ENCODE measurements at regions not wholly inside any gene's neighbourhood (a gene's known extent, or its start where the extent isn't known, plus 50 kb on each side); places are given as distances from the start of the nearest gene placed in this dataset.
A peak's percentile ranks its signal among the peaks of the same experiment; 100 is the strongest.
"Not testable (repeated sequence)": the region's sequence is repeated elsewhere in the genome, so short reads cannot be mapped to it uniquely, and the experiment has no call there.

DNA sequence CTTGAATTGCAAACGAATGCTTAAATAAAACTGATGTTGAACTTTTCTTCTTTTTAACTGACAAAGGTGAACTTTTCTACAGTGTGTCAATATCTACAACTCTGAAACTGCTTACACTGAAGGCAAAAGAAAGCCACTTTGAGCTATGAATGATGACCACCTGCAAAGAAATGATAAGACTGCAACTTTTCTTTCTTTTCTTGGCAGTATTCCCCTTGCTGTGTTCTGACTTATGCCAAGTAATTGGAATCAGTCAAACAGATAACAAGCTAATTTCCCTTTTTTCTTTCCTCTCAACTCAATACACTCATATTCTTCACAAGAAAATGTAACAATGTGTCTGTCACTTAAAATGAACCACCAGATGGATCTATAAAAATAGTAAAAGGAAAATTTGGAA is 588.1 kb upstream of the BRINP3 start:
- DNase-seq: no peak
- in situ Hi-C loops (cut with HindIII; ENCODE audit: low pct_ligation_motif_present, low pct_unique_long_range_greater_than_20kb, low sequenced_read_pairs): no loop called here

- no peak for DNase-seq
- in situ Hi-C loops (cut with HindIII; ENCODE audit: low pct_ligation_motif_present, low pct_unique_long_range_greater_than_20kb, low sequenced_read_pairs): no loop called here
Measured at GRCh38 chr1:191074881-191075280, 597.2 kb upstream of the BRINP3 start.

DNA sequence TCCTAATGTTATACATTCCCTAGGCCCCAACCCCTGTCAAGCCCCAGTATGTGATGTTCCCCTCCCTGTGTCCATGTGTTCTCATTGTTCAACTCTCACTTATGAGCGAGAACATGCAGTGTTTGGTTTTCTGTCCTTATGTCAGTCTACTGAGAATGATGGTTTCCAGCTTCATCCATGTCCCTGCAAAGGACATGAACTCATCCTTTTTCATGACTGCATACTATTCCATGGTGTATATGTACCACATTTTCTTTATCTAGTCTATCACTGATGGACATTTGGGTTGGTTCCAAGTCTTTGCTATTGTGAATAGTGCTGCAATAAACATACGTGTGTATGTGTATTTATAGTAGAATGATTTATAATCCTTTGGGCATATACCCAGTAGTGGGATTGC is 605.4 kb upstream of the BRINP3 start:
- in situ Hi-C loops (cut with HindIII; ENCODE audit: low pct_ligation_motif_present, low pct_unique_long_range_greater_than_20kb, low sequenced_read_pairs); DNase-seq: not testable (repeated sequence)

GRCh38 chr1:191085121-191085520 is 607.5 kb upstream of the BRINP3 start:
- in situ Hi-C loops (cut with HindIII; ENCODE audit: low pct_ligation_motif_present, low pct_unique_long_range_greater_than_20kb, low sequenced_read_pairs): no loop called here

GRCh38 chr1:191086910-191087309 is 609.2 kb upstream of the BRINP3 start:
- in situ Hi-C loops (cut with HindIII; ENCODE audit: low pct_ligation_motif_present, low pct_unique_long_range_greater_than_20kb, low sequenced_read_pairs): no loop called here
- no peak for DNase-seq

More at GRCh38 chr1:191085121-191085520, 607.5 kb upstream of the BRINP3 start:
- no peak for DNase-seq

GRCh38 chr1:191096405-191096804 is 618.7 kb upstream of the BRINP3 start:
- in situ Hi-C loops (cut with HindIII; ENCODE audit: low pct_ligation_motif_present, low pct_unique_long_range_greater_than_20kb, low sequenced_read_pairs): no loop called here
- DNase-seq: no peak

DNA sequence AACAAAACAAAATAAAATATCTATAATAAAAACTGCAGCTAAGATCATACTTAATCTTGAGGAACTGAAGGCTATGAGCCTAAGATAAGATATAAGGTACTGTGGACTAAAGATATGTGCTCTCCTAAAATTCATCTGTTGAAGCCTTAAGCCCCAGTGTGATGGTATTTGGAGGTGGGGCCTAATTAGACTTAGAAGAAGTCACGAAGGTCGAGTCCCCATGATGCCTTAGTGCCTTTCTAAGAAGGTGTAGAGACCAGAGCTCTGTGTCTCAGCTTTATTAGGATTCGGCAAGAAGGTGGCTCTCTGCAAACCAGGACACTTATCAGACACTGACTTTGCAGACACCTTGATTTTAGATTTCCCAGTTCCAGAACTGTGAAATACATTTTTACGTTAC is 622.0 kb upstream of the BRINP3 start:
- DNase-seq: no peak
- in situ Hi-C loops (cut with HindIII; ENCODE audit: low pct_ligation_motif_present, low pct_unique_long_range_greater_than_20kb, low sequenced_read_pairs): no loop called here

DNA sequence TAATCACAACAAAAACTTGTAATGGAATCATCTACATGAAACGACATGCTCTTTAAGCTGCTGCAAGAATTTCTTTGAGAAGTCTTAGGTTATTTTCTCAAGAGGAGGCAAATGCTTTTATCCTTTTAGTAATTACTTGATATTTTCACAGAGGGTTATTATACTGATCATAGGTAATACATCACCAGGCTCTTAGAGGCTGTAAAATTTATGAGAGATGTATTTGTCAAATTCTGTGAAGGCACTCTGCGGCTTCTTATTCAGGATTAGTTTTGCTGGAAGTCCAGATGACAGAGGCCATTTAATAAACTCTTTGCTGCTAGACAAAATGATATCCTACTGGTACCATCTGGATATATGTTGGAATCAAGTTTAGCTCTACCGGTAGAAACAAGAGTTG is 624.3 kb upstream of the BRINP3 start:
- DNase-seq: no peak
- in situ Hi-C loops (cut with HindIII; ENCODE audit: low pct_ligation_motif_present, low pct_unique_long_range_greater_than_20kb, low sequenced_read_pairs): no loop called here

DNA sequence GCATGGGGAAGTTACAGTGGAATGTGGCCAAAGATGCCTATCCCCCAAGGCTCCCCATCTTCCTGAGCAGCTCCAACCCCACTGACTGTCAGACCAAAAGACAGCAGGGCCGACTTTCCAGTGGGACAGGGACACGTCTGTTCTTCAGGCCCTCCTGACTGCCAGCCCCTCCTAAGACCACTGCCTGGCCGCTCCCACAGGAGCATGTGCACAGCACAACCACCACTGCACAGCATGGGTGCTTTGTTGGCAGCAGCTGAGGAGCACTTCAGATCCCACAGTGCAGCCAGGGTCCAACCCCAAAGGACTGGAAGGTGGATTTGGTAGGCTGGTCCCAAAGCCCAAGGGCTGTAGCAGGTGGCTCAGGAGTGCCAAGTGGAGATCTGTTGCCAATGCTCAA is 648.3 kb upstream of the BRINP3 start:
- no peak for DNase-seq
- in situ Hi-C loops (cut with HindIII; ENCODE audit: low pct_ligation_motif_present, low pct_unique_long_range_greater_than_20kb, low sequenced_read_pairs): no loop called here

- DNase-seq: no peak
Measured at GRCh38 chr1:191134796-191135195, 657.1 kb upstream of the BRINP3 start.

GRCh38 chr1:191140038-191140437 is 662.4 kb upstream of the BRINP3 start:
- in situ Hi-C loops (cut with HindIII; ENCODE audit: low pct_ligation_motif_present, low pct_unique_long_range_greater_than_20kb, low sequenced_read_pairs): no loop called here
- DNase-seq: no peak

More at GRCh38 chr1:191134796-191135195, 657.1 kb upstream of the BRINP3 start:
- in situ Hi-C loops (cut with HindIII; ENCODE audit: low pct_ligation_motif_present, low pct_unique_long_range_greater_than_20kb, low sequenced_read_pairs): no loop called here

- in situ Hi-C loops (cut with HindIII; ENCODE audit: low pct_ligation_motif_present, low pct_unique_long_range_greater_than_20kb, low sequenced_read_pairs): no loop called here
- DNase-seq: no peak
Measured at GRCh38 chr1:191142748-191143147, 665.1 kb upstream of the BRINP3 start.

- DNase-seq: no peak
Measured at GRCh38 chr1:191145834-191146233, 668.2 kb upstream of the BRINP3 start.

DNA sequence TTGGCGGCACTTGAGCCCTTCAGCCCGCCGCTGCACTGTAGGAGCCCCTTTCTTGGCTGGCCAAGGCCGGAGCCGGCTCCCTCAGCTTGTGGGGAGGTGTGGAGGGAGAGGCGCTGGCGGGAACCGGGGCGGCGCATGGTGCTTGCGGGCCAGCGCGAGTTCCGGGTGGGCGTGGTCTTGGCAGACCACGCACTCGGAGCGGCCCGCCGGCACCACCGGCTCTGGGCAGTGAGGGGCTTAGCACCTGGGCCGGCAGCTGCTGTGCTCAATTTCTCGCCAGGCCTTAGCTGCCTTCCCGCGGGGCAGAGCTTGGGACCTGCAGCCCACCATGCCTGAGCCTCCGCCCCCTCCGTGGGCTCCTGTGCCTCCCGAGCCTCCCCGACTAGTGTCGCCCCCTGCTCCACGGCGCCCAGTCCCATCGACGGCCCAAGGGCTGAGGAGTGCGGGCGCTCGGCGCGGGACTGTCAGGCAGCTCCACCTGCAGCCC is 673.7 kb upstream of the BRINP3 start:
- in situ Hi-C loops (cut with HindIII; ENCODE audit: low pct_ligation_motif_present, low pct_unique_long_range_greater_than_20kb, low sequenced_read_pairs): no loop called here

More at GRCh38 chr1:191145834-191146233, 668.2 kb upstream of the BRINP3 start:
- in situ Hi-C loops (cut with HindIII; ENCODE audit: low pct_ligation_motif_present, low pct_unique_long_range_greater_than_20kb, low sequenced_read_pairs): no loop called here

GRCh38 chr1:191152776-191153175 is 675.1 kb upstream of the BRINP3 start:
- DNase-seq: no peak
- in situ Hi-C loops (cut with HindIII; ENCODE audit: low pct_ligation_motif_present, low pct_unique_long_range_greater_than_20kb, low sequenced_read_pairs): no loop called here

More for the DNA sequence above, 673.7 kb upstream of the BRINP3 start:
- DNase-seq: no peak

GRCh38 chr1:191155178-191155577 is 677.5 kb upstream of the BRINP3 start:
- in situ Hi-C loops (cut with HindIII; ENCODE audit: low pct_ligation_motif_present, low pct_unique_long_range_greater_than_20kb, low sequenced_read_pairs): no loop called here
- no peak for DNase-seq

- no peak for DNase-seq
- in situ Hi-C loops (cut with HindIII; ENCODE audit: low pct_ligation_motif_present, low pct_unique_long_range_greater_than_20kb, low sequenced_read_pairs): no loop called here
Measured at GRCh38 chr1:191160837-191161236, 683.2 kb upstream of the BRINP3 start.

- in situ Hi-C loops (cut with HindIII; ENCODE audit: low pct_ligation_motif_present, low pct_unique_long_range_greater_than_20kb, low sequenced_read_pairs): no loop called here
- no peak for DNase-seq
Measured at GRCh38 chr1:191162762-191163161, 685.1 kb upstream of the BRINP3 start.

DNA sequence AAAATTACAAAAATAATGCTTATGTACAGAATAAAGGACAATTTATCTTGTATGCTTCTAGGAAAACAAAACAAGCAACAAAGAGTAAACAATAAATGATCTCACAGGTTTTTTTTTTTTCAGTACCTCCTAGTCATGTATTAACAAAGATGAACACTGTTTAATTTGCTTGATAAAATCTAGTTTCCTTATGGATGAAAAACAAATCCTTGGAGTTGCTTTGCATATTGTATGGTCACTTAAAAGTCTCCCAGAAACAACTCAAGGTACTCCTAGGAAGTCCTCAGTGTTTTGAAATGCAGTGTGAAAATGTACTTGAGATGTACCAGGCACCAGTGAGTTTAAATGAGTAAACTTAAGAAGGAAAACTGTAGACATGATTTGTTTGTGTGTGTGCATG is 686.0 kb upstream of the BRINP3 start:
- DNase-seq: no peak
- in situ Hi-C loops (cut with HindIII; ENCODE audit: low pct_ligation_motif_present, low pct_unique_long_range_greater_than_20kb, low sequenced_read_pairs): no loop called here

- in situ Hi-C loops (cut with HindIII; ENCODE audit: low pct_ligation_motif_present, low pct_unique_long_range_greater_than_20kb, low sequenced_read_pairs): no loop called here
- peak; percentile 19 for DNase-seq
Measured at GRCh38 chr1:191174298-191174697, 696.6 kb upstream of the BRINP3 start.

DNA sequence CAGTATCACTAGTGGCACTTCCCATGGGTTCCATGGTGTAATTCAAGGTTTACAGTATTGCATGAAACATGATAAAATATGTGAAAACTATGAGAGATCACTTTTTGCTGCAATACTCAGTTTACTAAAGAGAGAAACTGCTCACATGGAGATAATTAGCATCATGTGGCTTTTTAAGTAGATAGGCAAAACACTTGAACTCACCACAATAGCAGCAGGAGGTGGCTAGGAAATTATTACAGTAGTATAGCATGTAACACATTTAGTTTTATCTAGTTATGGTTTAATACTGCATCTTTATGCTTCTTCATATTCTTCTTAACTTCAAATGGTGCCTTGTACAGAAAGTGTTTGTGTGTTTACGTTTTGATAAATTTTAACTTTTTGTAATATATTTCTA is 698.5 kb upstream of the BRINP3 start:
- DNase-seq: no peak
- in situ Hi-C loops (cut with HindIII; ENCODE audit: low pct_ligation_motif_present, low pct_unique_long_range_greater_than_20kb, low sequenced_read_pairs): no loop called here
